HG02642 (cell line): ENCODE measurements at regions not wholly inside any gene's neighbourhood (a gene's known extent, or its start where the extent isn't known, plus 50 kb on each side); places are given as distances from the start of the nearest gene placed in this dataset.

Source experiments
- ATAC-seq: cut with Tn5 transposase; IDR thresholded peaks from one replicate; pipeline ENCODE4 v1.9.1; 2021; ENCODE audit warnings: mild to moderate bottlenecking; ENCODE audit not compliant: unreplicated experiment, poor library complexity

- no peak for ATAC-seq
These were observed 257.5 kb downstream of the ENGASE start for GRCh38 chr17:79332011-79332554.

GRCh38 chr17:79331492-79331891, 256.9 kb downstream of the ENGASE start:
- ATAC-seq = no peak

- no peak for ATAC-seq
These were observed 256.1 kb downstream of the ENGASE start for GRCh38 chr17:79330696-79331095.

GRCh38 chr17:79330229-79330628, 255.6 kb downstream of the ENGASE start:
- ATAC-seq = no peak

GRCh38 chr17:79326814-79327213, 252.2 kb downstream of the ENGASE start:
- no peak for ATAC-seq

- no peak for ATAC-seq
These were observed 251.2 kb downstream of the ENGASE start for GRCh38 chr17:79325709-79326430.

GRCh38 chr17:79324194-79324593, 249.6 kb downstream of the ENGASE start:
- no peak for ATAC-seq

- no peak for ATAC-seq
These were observed 248.9 kb downstream of the ENGASE start for GRCh38 chr17:79323566-79323965.

- ATAC-seq = no peak
These were observed 247.8 kb downstream of the ENGASE start for GRCh38 chr17:79322211-79323123.

- no peak for ATAC-seq
These were observed 245.7 kb downstream of the ENGASE start for GRCh38 chr17:79320331-79320730.

- no peak for ATAC-seq
These were observed 243.3 kb downstream of the ENGASE start for GRCh38 chr17:79317916-79318315.

- no peak for ATAC-seq
These were observed 242.2 kb downstream of the ENGASE start for GRCh38 chr17:79316805-79317204.

- ATAC-seq = no peak
These were observed 240.9 kb downstream of the ENGASE start for GRCh38 chr17:79315358-79316105.

GRCh38 chr17:79314617-79315357, 240.2 kb downstream of the ENGASE start:
- ATAC-seq = no peak

GRCh38 chr17:79311373-79311772, 236.7 kb downstream of the ENGASE start:
- ATAC-seq = no peak

- no peak for ATAC-seq
These were observed 232.0 kb downstream of the ENGASE start for GRCh38 chr17:79306424-79307318.

- ATAC-seq = no peak
These were observed 231.3 kb downstream of the ENGASE start for GRCh38 chr17:79305768-79306423.

GRCh38 chr17:79305376-79305767, 230.7 kb downstream of the ENGASE start:
- no peak for ATAC-seq
